Activated B cell treated with CpG ODN at 0.5 μM for 24 hours (primary cell): ENCODE measurements at regions not wholly inside any gene's neighbourhood (a gene's known extent, or its start where the extent isn't known, plus 50 kb on each side); places are given as distances from the start of the nearest gene placed in this dataset.

Experiments used
- ATAC-seq: fragments of 200-7000 bp; cut with Tn5 transposase; one replicate; pipeline ENCODE4 v1.10.0; 2021; ENCODE audit warnings: low read depth, mild to moderate bottlenecking, moderate library complexity
- CTCF ChIA-PET: fragments of 350-600 bp; sonication (Branson Sonifier 250); formaldehyde crosslinking; loops from one replicate; lab custom pipeline; 2021; ENCODE audit warnings: antibody characterized with exemption; lab: Charles Lee
- POLR2A ChIA-PET: fragments of 350-600 bp; sonication (Branson Sonifier 250); formaldehyde crosslinking; loops from one replicate; lab custom pipeline; 2021; ENCODE audit warnings: antibody characterized with exemption; lab: Charles Lee
- DNase-seq: peaks from one replicate; pipeline ENCODE4 v3.0.0; 2022
- H3K27ac Mint-ChIP-seq: one replicate; pipeline ENCODE4 v1.8.0; 2020; ENCODE audit warnings: mixed read lengths
- H3K27me3 Mint-ChIP-seq: one replicate; pipeline ENCODE4 v1.8.0; 2021; ENCODE audit warnings: mixed read lengths
- H3K36me3 Mint-ChIP-seq: one replicate; pipeline ENCODE4 v1.8.0; 2021; ENCODE audit warnings: low read depth, mixed read lengths
- H3K4me1 Mint-ChIP-seq: one replicate; pipeline ENCODE4 v1.8.0; 2021; ENCODE audit warnings: mixed read lengths
- H3K4me3 Mint-ChIP-seq: one replicate; pipeline ENCODE4 v1.8.0; 2020; ENCODE audit warnings: mild to moderate bottlenecking, mixed read lengths
- H3K9me3 Mint-ChIP-seq: one replicate; pipeline ENCODE4 v1.8.0; 2020; ENCODE audit warnings: mixed read lengths
- intact Hi-C: fragments of 100-400 bp; cut with micrococcal nuclease; formaldehyde crosslinking; loops from one replicate; pipeline ENCODE4 v1.15.1; 2024
- TF ChIP-seq, protein P1 (sequence below): fragments of 200-600 bp; IDR thresholded peaks from one replicate; pipeline ENCODE4 v1.8.0; 2022; ENCODE audit warnings: antibody characterized with exemption, mild to moderate bottlenecking

GRCh38 chr20:52270001-52270606 is 78.5 kb upstream of the ZFP64 start:
- TF ChIP-seq, protein P1, sequence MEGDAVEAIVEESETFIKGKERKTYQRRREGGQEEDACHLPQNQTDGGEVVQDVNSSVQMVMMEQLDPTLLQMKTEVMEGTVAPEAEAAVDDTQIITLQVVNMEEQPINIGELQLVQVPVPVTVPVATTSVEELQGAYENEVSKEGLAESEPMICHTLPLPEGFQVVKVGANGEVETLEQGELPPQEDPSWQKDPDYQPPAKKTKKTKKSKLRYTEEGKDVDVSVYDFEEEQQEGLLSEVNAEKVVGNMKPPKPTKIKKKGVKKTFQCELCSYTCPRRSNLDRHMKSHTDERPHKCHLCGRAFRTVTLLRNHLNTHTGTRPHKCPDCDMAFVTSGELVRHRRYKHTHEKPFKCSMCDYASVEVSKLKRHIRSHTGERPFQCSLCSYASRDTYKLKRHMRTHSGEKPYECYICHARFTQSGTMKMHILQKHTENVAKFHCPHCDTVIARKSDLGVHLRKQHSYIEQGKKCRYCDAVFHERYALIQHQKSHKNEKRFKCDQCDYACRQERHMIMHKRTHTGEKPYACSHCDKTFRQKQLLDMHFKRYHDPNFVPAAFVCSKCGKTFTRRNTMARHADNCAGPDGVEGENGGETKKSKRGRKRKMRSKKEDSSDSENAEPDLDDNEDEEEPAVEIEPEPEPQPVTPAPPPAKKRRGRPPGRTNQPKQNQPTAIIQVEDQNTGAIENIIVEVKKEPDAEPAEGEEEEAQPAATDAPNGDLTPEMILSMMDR: no peak
- POLR2A ChIA-PET: no interaction called here
- ATAC-seq (no peak), DNase-seq (no peak)
- no peaks in the 10 kb centered on the region for H3K4me1 Mint-ChIP-seq
- peaks cover 14% of the 10 kb centered on the region for H3K27me3 Mint-ChIP-seq
- H3K4me3 Mint-ChIP-seq: no peak overlapping the region
- no peaks in the 10 kb centered on the region for H3K36me3 Mint-ChIP-seq
- CTCF ChIA-PET: no interaction called here
- intact Hi-C loops: no loop called here
- H3K9me3 Mint-ChIP-seq: no peaks in the 10 kb centered on the region
- H3K27ac Mint-ChIP-seq: no peak overlapping the region

DNA sequence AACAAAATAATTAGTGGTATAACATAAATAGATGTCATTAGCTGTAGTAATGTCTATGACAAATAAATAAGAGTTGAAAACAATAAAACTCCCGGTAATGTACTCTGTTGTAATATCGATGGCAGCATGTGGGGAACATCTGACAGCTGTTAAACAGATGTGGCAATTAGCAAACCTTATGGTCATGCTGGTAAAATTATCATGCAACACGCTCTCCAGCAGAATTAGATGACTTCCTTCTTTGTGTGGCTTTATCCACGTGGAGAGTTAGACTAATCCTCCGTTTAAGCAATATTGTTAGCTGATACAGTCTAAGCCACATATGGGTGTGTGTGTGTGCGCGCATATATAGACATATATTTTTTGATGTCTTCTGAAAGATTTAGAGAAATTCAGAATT is 77.7 kb upstream of the ZFP64 start:
- ChIA-PET POLR2A (no interaction called here), CTCF (no interaction called here)
- Mint-ChIP-seq H3K4me3 (no peak overlapping the region), H3K27ac (no peak overlapping the region), H3K36me3 (no peaks in the 10 kb centered on the region), H3K4me1 (no peaks in the 10 kb centered on the region), H3K9me3 (no peaks in the 10 kb centered on the region), H3K27me3 (peaks cover 16% of the 10 kb centered on the region)
- ATAC-seq (no peak), DNase-seq (no peak)
- TF ChIP-seq, protein P1: no peak
- intact Hi-C loops: no loop called here

- ChIA-PET POLR2A (no interaction called here), CTCF (no interaction called here)
- TF ChIP-seq, protein P1: no peak
- H3K27me3 Mint-ChIP-seq: peaks cover 16% of the 10 kb centered on the region
- ATAC-seq: no peak
- H3K9me3 Mint-ChIP-seq: no peaks in the 10 kb centered on the region
- no peaks in the 10 kb centered on the region for H3K36me3 Mint-ChIP-seq
- no peaks in the 10 kb centered on the region for H3K4me1 Mint-ChIP-seq
- intact Hi-C loops: no loop called here
- DNase-seq: no peak
- no peak overlapping the region for H3K4me3 Mint-ChIP-seq
- no peak overlapping the region for H3K27ac Mint-ChIP-seq
Observed at GRCh38 chr20:52268184-52268749, 76.7 kb upstream of the ZFP64 start.

DNA sequence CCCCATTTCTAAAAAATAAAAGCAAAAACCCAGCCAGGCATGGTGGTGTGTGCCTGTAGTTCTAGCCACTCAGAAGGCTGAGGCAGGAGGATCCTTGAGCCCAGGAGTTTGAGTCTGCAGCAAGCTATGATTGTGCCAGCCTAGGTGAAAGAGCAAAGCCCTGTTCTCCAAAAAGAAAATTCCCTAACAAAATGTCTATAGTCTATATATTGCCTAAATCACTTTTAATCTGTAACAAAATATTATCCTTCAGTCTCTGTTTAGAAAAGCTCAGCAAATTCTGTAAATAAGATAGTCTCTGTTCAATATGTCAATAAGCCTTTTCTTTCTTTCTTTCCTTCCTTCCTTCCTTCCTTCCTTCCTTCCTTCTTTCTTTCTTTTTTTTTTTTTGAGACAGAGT is 75.8 kb upstream of the ZFP64 start:
- no peaks in the 10 kb centered on the region for H3K36me3 Mint-ChIP-seq
- no peak for DNase-seq
- intact Hi-C loops: no loop called here

DNA sequence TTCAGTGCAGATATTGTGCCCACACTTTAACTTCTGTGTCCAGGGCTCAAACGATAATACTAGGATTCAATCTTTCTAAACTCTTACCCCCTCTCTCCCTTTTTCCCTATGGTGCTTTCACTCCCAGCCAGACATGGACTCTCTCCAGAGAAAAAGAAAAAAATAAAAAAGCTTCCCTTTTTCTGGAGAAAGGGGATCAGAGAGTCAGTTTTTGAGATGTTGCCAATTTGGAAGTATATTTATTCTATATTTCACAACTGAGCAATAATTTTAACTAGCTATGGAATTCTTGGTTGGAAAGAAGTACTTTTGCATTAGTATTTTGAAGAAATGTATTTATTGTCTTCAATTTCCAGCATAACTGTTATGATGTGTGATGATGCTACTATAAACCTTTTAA is 72.2 kb upstream of the ZFP64 start:
- Mint-ChIP-seq H3K4me1 (no peaks in the 10 kb centered on the region), H3K27me3 (peaks cover 18% of the 10 kb centered on the region), H3K36me3 (no peaks in the 10 kb centered on the region), H3K9me3 (no peaks in the 10 kb centered on the region), H3K27ac (no peak overlapping the region), H3K4me3 (no peak overlapping the region)
- DNase-seq (no peak), ATAC-seq (no peak)
- intact Hi-C loops: no loop called here
- ChIA-PET POLR2A (no interaction called here), CTCF (no interaction called here)
- TF ChIP-seq, protein P1: no peak

More for the DNA sequence above, 75.8 kb upstream of the ZFP64 start:
- Mint-ChIP-seq H3K27me3 (peaks cover 17% of the 10 kb centered on the region), H3K9me3 (no peaks in the 10 kb centered on the region), H3K4me1 (no peaks in the 10 kb centered on the region), H3K27ac (no peak overlapping the region), H3K4me3 (no peak overlapping the region)
- CTCF ChIA-PET: no interaction called here
- POLR2A ChIA-PET: no interaction called here
- no peak for ATAC-seq
- TF ChIP-seq, protein P1: no peak
